HepG2 (cell line): ENCODE measurements at regions not wholly inside any gene's neighbourhood (a gene's known extent, or its start where the extent isn't known, plus 50 kb on each side); places are given as distances from the start of the nearest gene placed in this dataset.

Experiments
- ATAC-seq: fragments of 200-7000 bp; cut with Tn5 transposase; 3 replicates; pipeline ENCODE4 v1.9.1; 2020; ENCODE audit warnings: mild to moderate bottlenecking, moderate library complexity
- BruUV-seq: library from RNA; stranded (reverse); fragments of 400-500 nt; replicated peaks from 2 replicates; lab custom pipeline; 2021; lab: Mats Ljungman, UMichigan
- CTCF ChIA-PET: fragments of 300-600 bp; formaldehyde crosslinking; extraction: SDS; loops from one replicate; lab custom pipeline; 2021; ENCODE audit warnings: low total read pairs, inconsistent platforms, low intra/inter-chr PET ratio; lab: Yijun Ruan, JAX
- POLR2A ChIA-PET: fragments of 350-600 bp; sonication (Branson Sonifier 250); formaldehyde crosslinking; loops from one replicate; lab custom pipeline; 2020; ENCODE audit warnings: antibody characterized with exemption, inconsistent platforms; lab: Yijun Ruan, JAX
- DNase-seq: peaks from one replicate; pipeline ENCODE4 v3.0.0-alpha.2; 2015; ENCODE audit warnings: low spot score
- FAIRE-seq: peaks from 3 replicates; lab custom pipeline; 2011; peaks lifted over from hg19 to GRCh38; lab: Jason Lieb, UNC
- H2AFZ ChIP-seq: one replicate; pipeline ENCODE4 v1.6.1; 2011; ENCODE audit warnings: low read length, inconsistent platforms
- H3K27ac ChIP-seq: fragments of 300-600 bp; 3 replicates; pipeline ENCODE4 v1.8.0; 2011; ENCODE audit warnings: mixed run types, mild to moderate bottlenecking, mixed read lengths, low read length, inconsistent platforms; ENCODE audit not compliant: insufficient read depth; ENCODE audit errors: extremely low read length
- H3K27me3 ChIP-seq, 2 experiments: fragments of 200-600 bp in 1 of 2; 2 replicates in 1 of 2; 3 replicates in 1 of 2; pipeline versions ENCODE4 v1.6.0 to v1.8.0; 2011; ENCODE audit warnings: low read length in 2 of 2, mild to moderate bottlenecking in 2 of 2, moderate library complexity in 2 of 2, inconsistent platforms in 1 of 2; ENCODE audit not compliant: insufficient read depth in 2 of 2, control insufficient read depth in 1 of 2
- H3K36me3 ChIP-seq, 2 experiments: fragments of 200-600 bp in 1 of 2; replicated peaks in 1 of 2; 2 replicates in 1 of 2; 3 replicates in 1 of 2; pipeline versions ENCODE4 v1.5.1 to v1.8.0; 2011; ENCODE audit warnings: low read length in 2 of 2, inconsistent platforms in 1 of 2; ENCODE audit not compliant: insufficient read depth in 2 of 2, control insufficient read depth in 1 of 2
- H3K4me1 ChIP-seq: 2 replicates; pipeline ENCODE4 v1.5.1; 2012; ENCODE audit warnings: low read length, inconsistent platforms; ENCODE audit not compliant: insufficient read depth
- H3K4me2 ChIP-seq: 2 replicates; pipeline ENCODE4 v1.6.0; 2011; ENCODE audit warnings: low read depth, low read length, inconsistent platforms
- H3K4me3 ChIP-seq, 3 experiments: fragments of 200-600 bp in 1 of 3; sonication (generic), shearing (Covaris generic) in 1 of 3; replicated peaks in 1 of 3; 2 replicates each; pipeline ENCODE4 v1.5.1; 2011 to 2016; ENCODE audit warnings: low read length in 3 of 3, inconsistent platforms in 2 of 3, low read depth in 2 of 3, mild to moderate bottlenecking in 2 of 3, control low read depth in 1 of 3, mixed read lengths in 1 of 3; ENCODE audit not compliant: insufficient read depth in 1 of 3
- H3K79me2 ChIP-seq: one replicate; pipeline ENCODE4 v1.6.1; 2011; ENCODE audit warnings: low read length, inconsistent platforms; ENCODE audit not compliant: insufficient read depth
- H3K9ac ChIP-seq: 2 replicates; pipeline ENCODE4 v1.6.0; 2011; ENCODE audit warnings: mild to moderate bottlenecking, low read depth, low read length, inconsistent platforms; ENCODE audit not compliant: insufficient read depth
- H3K9me3 ChIP-seq: 2 replicates; pipeline ENCODE4 v1.5.1; 2012; ENCODE audit warnings: mild to moderate bottlenecking, low read length
- H4K20me1 ChIP-seq: 2 replicates; pipeline ENCODE4 v1.6.0; 2011; ENCODE audit warnings: inconsistent platforms, mild to moderate bottlenecking, low read length, moderate library complexity; ENCODE audit not compliant: insufficient read depth
- CREM ChIP-seq, 2 experiments: sonication (generic) in 1 of 2; formaldehyde crosslinking in 1 of 2; IDR thresholded peaks; 2 replicates each; pipeline versions ENCODE4 v1.4.0 to v1.6.1; 2016 to 2020; ENCODE audit warnings: antibody characterized with exemption in 1 of 2, mild to moderate bottlenecking in 1 of 2, missing genetic modification reagents in 1 of 2
- NCOA5 ChIP-seq: sonication (generic); formaldehyde crosslinking; IDR thresholded peaks from 2 replicates; pipeline ENCODE4 v1.4.0; 2020; ENCODE audit warnings: missing genetic modification reagents
- PAX8 ChIP-seq: sonication (generic); formaldehyde crosslinking; IDR thresholded peaks from 2 replicates; pipeline ENCODE4 v1.8.0; 2022; ENCODE audit warnings: mild to moderate bottlenecking, missing genetic modification reagents, borderline replicate concordance
- PBX3 ChIP-seq: sonication (generic); formaldehyde crosslinking; IDR thresholded peaks from 2 replicates; pipeline ENCODE4 v1.8.1; 2023; ENCODE audit warnings: missing genetic modification reagents, inconsistent platforms, borderline replicate concordance
- SIN3A ChIP-seq: IDR thresholded peaks from 2 replicates; pipeline ENCODE4 v1.6.1; 2011; ENCODE audit warnings: low read depth, mild to moderate bottlenecking, control low read depth, low read length, borderline replicate concordance
- SYNCRIP ChIP-seq: fragments of 200-400 bp; formaldehyde crosslinking; IDR thresholded peaks from 2 replicates; pipeline ENCODE4 v1.6.1; 2018; ENCODE audit warnings: mild to moderate bottlenecking, low read depth, low read length; ENCODE audit not compliant: insufficient read depth
- ZNF232 ChIP-seq: sonication (generic); formaldehyde crosslinking; IDR thresholded peaks from 2 replicates; pipeline ENCODE4 v1.4.0; 2020; ENCODE audit warnings: missing genetic modification reagents, borderline replicate concordance
- ZNF530 ChIP-seq: sonication (generic); formaldehyde crosslinking; IDR thresholded peaks from 2 replicates; pipeline ENCODE4 v1.5.0; 2020; ENCODE audit warnings: low read depth, mild to moderate bottlenecking, missing genetic modification reagents
- ZNF780A ChIP-seq: sonication (generic); formaldehyde crosslinking; IDR thresholded peaks from 2 replicates; pipeline ENCODE4 v1.8.0; 2022; ENCODE audit warnings: mild to moderate bottlenecking, missing genetic modification reagents, moderate library complexity
- WGBS: methylation state at CpG from one replicate; pipeline ENCODE4 v1.1.6; 2017; ENCODE audit warnings: low lambda C conversion rate; 5-methylcytosine and 5-hydroxymethylcytosine counted together
- in situ Hi-C: cut with HindIII; loops from 2 replicates; pipeline ENCODE4 v1.10.0; 2017; ENCODE audit warnings: low pct_unique_long_range_greater_than_20kb; ENCODE audit not compliant: extremely low pct_ligation_motif_present
- intact Hi-C: fragments of 100-400 bp; cut with micrococcal nuclease; formaldehyde crosslinking; loops from one replicate; pipeline ENCODE4 v1.10.0; 2022; ENCODE audit not compliant: unreplicated experiment
- TF ChIP-seq, protein P1 (sequence below): sonication (generic); formaldehyde crosslinking; IDR thresholded peaks from 2 replicates; pipeline ENCODE4 v1.8.0; 2022; ENCODE audit warnings: missing genetic modification reagents, low read depth, mild to moderate bottlenecking, borderline replicate concordance

DNA sequence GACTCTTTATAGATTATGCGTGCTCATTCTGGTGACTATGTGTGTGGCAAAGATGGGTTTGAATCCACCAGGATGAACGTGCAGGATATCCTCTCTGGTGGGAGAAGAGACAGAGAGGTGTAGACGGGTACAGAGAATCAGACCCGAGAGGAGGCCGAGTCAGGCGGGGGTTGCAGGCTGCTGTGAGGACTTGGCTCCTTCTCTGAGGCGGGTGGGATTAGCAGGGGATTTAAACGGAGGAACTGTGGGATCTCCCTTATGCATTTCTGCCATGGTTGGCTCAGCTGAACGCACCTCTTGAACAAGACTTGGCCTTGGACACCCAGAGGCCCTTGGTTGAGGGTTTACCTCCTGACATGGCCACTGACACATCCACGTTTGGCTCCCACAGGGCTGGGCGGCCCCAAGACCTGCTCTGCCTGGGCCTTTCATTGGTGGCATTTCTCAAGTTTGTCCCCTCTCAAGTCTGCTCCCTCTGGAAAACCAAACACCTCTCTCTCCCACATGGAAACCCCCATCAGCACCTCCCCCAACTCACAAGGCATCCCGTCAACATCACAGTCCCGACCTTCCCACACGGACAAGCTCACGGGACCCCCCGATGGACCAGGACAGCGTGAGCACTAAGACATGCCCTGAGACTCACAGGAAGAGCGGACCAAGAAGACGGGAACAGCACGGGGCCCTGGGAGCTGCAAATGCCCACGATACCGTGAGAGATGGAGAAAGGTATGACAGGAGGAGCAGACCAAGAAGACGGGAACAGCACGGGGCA, 158.3 kb downstream of the RTP5 start:
- Histone ChIP-seq H3K9ac (no peak overlapping the region), H3K27me3 (peaks cover 2 to 60% of the 10 kb centered on the region in 2 experiments; a peak in 4 of 5 replicates), H3K4me2 (no peak overlapping the region), H3K9me3 (no peaks in the 10 kb centered on the region), H3K36me3 (no peaks in the 10 kb centered on the region), H4K20me1 (no peaks in the 10 kb centered on the region), H2AFZ (no peak overlapping the region), H3K4me1 (peaks cover 39% of the 10 kb centered on the region), H3K79me2 (no peaks in the 10 kb centered on the region), H3K27ac (no peak overlapping the region), H3K4me3 (no peak overlapping the region)
- FAIRE-seq (no peak), DNase-seq (no peak), ATAC-seq (no peak)
- TF ChIP-seq PAX8 (CRISPR knock-in tag) (no peak), SYNCRIP (no peak), PBX3 (CRISPR knock-in tag) (no peak), ZNF780A (CRISPR knock-in tag) (no peak), CREM (IDR thresholded peaks at IDR 0.05) (no peak), CREM (CRISPR knock-in tag; IDR thresholded peaks at IDR 0.05) (no peak), SIN3A (no peak), ZNF530 (CRISPR knock-in tag) (no peak), ZNF232 (CRISPR knock-in tag) (no peak), NCOA5 (CRISPR knock-in tag) (no peak)
- TF ChIP-seq, protein P1, sequence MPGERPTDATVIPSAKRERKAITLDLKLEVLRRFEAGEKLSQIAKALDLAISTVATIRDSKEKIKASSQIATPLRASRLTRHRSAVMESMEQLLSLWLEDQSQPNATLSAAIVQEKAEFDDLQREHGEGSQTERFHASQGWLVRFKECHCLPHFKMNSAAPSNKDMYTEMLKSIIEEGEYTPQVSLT (CRISPR knock-in tag): no peak
- POLR2A ChIA-PET: no interaction called here
- in situ Hi-C loops (no loop called here), intact Hi-C loops (no loop called here)
- 72% methylated on average over 24 of the region's 24 CpGs for whole genome bisulfite sequencing
- BruUV-seq: no TSS peak
- CTCF ChIA-PET: no interaction called here
